Activated CD4-positive, alpha-beta T cell treated with anti-CD3 and anti-CD28 coated beads, Interleukin-2, amount 10 ng/mL, durations not matched to agents 24 days and 14 days (primary cell): ENCODE measurements at regions not wholly inside any gene's neighbourhood (a gene's known extent, or its start where the extent isn't known, plus 50 kb on each side); places are given as distances from the start of the nearest gene placed in this dataset.

Source experiments
- DNase-seq: peaks from one replicate; pipeline ENCODE4 v3.0.0; 2022
- H3K27ac Mint-ChIP-seq: one replicate; pipeline ENCODE4 v1.8.0; 2022; ENCODE audit warnings: mild to moderate bottlenecking, mixed read lengths
- H3K27me3 Mint-ChIP-seq: one replicate; pipeline ENCODE4 v1.8.0; 2022; ENCODE audit warnings: mixed read lengths
- H3K36me3 Mint-ChIP-seq: one replicate; pipeline ENCODE4 v1.8.0; 2022; ENCODE audit warnings: low read depth, mild to moderate bottlenecking, mixed read lengths
- H3K4me1 Mint-ChIP-seq: one replicate; pipeline ENCODE4 v1.8.0; 2021; ENCODE audit warnings: mixed read lengths
- H3K4me3 Mint-ChIP-seq: one replicate; pipeline ENCODE4 v1.8.0; 2022; ENCODE audit warnings: mild to moderate bottlenecking, moderate library complexity, mixed read lengths
- H3K9me3 Mint-ChIP-seq: one replicate; pipeline ENCODE4 v1.8.0; 2021; ENCODE audit warnings: mixed read lengths
- intact Hi-C: fragments of 100-400 bp; cut with micrococcal nuclease; formaldehyde crosslinking; loops from one replicate; pipeline ENCODE4 v1.15.1; 2023

DNA sequence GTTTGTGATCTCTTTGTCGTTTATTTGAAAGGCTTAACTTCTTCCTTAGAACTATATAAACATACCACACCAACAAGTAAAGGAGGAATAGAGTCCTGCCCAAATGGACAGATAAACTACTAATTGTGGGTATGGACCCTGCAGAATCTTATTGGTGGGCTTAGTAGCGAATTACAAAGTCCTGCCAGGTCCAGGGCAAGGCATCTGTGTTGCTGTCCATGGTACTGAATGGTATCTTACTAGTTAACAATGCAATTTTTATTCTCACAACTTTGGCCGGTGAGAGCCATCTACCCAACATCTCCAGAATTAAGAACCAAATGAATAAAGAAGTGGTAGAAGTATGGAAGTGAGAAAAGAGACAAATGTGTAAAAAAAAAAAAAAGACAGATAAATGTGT, 1782.4 kb upstream of the WWC1 start:
- intact Hi-C loops, result no loop called here
- H3K4me1 Mint-ChIP-seq, result no peaks in the 10 kb centered on the region
- no peak overlapping the region for H3K27ac Mint-ChIP-seq
- peaks cover 11% of the 10 kb centered on the region for H3K9me3 Mint-ChIP-seq
- no peaks in the 10 kb centered on the region for H3K27me3 Mint-ChIP-seq
- H3K36me3 Mint-ChIP-seq, result no peaks in the 10 kb centered on the region
- no peak for DNase-seq
- H3K4me3 Mint-ChIP-seq, result no peak overlapping the region

DNA sequence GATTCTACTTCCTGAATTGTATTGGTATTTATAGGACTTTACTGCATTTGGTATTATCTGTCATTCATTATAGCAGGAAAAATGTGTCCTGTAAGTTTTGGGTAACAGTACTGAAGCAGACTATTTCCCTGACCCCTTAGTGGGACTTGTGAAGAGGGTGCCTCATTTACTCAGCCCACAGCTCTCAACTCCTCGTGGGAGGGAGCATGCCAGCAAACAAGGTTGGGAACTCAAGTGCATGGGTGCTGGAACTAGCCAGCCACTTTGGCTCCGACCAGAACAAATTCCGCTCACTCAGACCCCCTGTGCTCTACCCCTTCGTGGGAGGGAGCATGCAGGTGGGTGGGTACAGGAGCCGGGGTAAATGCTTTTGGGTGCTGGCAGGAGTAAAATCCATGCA, 1773.5 kb upstream of the WWC1 start:
- H3K27me3 Mint-ChIP-seq, result no peaks in the 10 kb centered on the region
- no peaks in the 10 kb centered on the region for H3K36me3 Mint-ChIP-seq
- H3K4me3 Mint-ChIP-seq, result no peak overlapping the region
- DNase-seq, result no peak
- intact Hi-C loops, result no loop called here
- H3K4me1 Mint-ChIP-seq, result no peaks in the 10 kb centered on the region
- H3K9me3 Mint-ChIP-seq, result peaks cover 14% of the 10 kb centered on the region
- H3K27ac Mint-ChIP-seq, result no peak overlapping the region

DNA sequence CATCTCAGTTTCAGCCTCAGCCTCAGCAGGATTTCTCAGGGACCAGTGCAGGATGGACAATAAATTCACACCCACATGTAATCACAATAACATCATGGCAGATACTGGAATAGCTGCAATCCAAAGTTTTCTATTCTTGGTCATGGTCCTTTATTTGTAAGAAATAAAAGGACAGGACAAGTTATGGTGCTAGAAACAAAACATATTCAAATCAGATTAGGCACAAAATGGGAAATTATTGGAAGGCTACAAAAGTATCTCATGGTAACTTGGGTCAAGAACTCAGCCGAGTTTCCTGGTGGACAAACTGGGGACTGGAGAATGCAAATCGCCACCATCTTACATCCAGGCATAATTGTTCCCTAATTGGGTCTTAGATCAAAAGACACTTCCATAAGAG, 1768.2 kb upstream of the WWC1 start:
- H3K27ac Mint-ChIP-seq, result no peak overlapping the region
- no peaks in the 10 kb centered on the region for H3K27me3 Mint-ChIP-seq
- H3K9me3 Mint-ChIP-seq, result peaks cover 5% of the 10 kb centered on the region
- no peak overlapping the region for H3K4me3 Mint-ChIP-seq
- intact Hi-C loops, result no loop called here
- no peaks in the 10 kb centered on the region for H3K4me1 Mint-ChIP-seq
- no peak for DNase-seq
- H3K36me3 Mint-ChIP-seq, result no peaks in the 10 kb centered on the region

DNA sequence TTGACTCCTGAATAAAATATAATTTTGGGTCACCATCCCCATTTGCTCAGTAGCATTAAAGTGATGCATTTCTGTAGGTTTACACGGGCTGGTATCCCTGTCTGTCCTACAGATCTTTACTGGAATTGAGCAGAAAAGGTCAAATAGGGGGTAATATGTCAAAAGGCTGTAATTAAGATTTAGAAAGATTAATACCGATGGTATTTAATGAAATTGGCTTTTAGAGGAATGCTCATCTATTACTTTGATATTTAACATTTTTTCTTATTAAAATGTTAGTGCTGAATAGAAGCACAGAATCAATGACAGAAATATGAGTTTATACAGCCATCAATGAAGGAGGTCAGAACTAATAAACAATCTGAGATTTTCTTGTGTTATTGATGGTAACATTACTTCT, 1762.2 kb upstream of the WWC1 start:
- no peaks in the 10 kb centered on the region for H3K9me3 Mint-ChIP-seq
- no peak overlapping the region for H3K27ac Mint-ChIP-seq
- H3K27me3 Mint-ChIP-seq, result no peaks in the 10 kb centered on the region
- no peaks in the 10 kb centered on the region for H3K4me1 Mint-ChIP-seq
- no peak overlapping the region for H3K4me3 Mint-ChIP-seq
- intact Hi-C loops, result no loop called here
- DNase-seq, result no peak
- no peaks in the 10 kb centered on the region for H3K36me3 Mint-ChIP-seq

DNA sequence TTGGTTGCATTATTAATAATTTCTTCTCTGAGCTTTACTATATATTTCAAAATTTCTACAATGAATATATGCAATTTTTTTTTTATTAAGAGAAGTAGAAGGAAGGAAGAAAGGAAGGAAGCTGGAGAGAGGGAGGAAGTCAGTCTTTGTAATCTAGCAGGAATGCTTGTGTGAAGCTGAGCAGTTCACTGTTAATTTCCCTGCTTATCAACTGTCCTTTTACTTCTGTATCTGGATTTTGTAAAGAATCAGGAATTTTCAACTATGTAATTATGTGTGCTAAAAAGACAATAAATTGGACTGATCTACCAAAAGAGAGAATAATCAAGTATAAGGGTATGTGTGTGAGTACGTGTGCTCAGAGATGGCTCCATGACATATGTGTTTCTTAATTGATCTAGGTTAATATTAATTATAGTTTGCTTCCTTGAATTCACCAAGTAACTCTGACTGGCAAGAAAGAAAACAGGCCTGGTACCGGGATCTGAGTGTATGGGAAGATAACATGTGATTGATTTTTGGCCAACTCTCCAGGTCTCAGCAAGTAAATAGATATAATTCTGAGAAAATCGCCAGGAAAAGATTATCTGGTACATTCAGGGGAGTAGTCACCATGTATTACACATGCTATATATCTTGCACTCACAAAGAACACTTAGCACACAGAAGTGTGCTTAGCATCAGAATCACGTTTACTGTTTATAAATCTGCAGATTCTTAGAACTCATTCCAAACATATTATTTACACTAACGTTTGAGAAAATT, 1758.8 kb upstream of the WWC1 start:
- Mint-ChIP-seq H3K9me3 (no peaks in the 10 kb centered on the region), H3K4me3 (no peak overlapping the region), H3K4me1 (no peaks in the 10 kb centered on the region), H3K36me3 (no peaks in the 10 kb centered on the region), H3K27me3 (no peaks in the 10 kb centered on the region), H3K27ac (no peak overlapping the region)
- DNase-seq, result no peak
- intact Hi-C loops, result no loop called here

DNA sequence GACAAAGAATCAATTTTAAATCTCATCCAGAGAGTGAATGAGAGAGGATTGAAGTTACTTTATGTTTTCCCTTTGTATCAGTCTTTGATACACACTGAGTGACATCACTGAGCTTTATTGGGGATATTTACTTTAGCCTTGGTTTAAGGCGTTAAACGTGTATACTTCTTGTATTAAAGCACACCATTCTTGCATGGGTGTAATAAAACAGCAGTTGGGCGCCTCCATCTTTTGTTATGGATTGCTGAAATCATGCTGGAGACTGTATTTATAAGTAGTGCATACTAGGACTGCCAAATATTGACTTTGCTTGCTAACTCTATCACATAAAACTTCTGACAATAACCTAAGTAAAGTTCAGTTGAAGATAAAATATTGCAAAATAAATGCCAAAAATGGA, 1755.8 kb upstream of the WWC1 start:
- no peak overlapping the region for H3K4me3 Mint-ChIP-seq
- no peaks in the 10 kb centered on the region for H3K4me1 Mint-ChIP-seq
- intact Hi-C loops, result no loop called here
- H3K27me3 Mint-ChIP-seq, result no peaks in the 10 kb centered on the region
- no peaks in the 10 kb centered on the region for H3K36me3 Mint-ChIP-seq
- no peak for DNase-seq
- H3K27ac Mint-ChIP-seq, result no peak overlapping the region
- H3K9me3 Mint-ChIP-seq, result no peaks in the 10 kb centered on the region

DNA sequence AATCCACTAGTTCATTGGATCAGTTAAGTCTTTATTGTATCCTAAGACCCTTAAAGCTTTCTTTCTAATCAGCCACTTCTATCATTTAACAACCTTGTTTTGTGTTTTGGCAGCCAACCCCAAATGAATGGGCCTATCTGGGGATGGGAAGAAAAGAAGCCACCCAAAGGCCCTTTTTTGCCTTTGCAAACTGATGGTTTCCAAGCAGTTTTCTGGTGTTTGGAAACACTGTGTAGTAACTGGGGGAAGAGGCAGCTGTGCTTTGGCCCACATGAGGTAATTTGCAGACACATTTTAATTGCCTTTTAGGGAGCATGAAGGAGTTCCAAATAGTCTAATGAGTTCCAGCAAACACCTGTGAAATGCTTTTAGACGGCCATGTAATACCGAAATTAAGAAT, 1751.3 kb upstream of the WWC1 start:
- H3K4me1 Mint-ChIP-seq, result no peaks in the 10 kb centered on the region
- no peak overlapping the region for H3K27ac Mint-ChIP-seq
- H3K4me3 Mint-ChIP-seq, result no peak overlapping the region
- no peak for DNase-seq
- intact Hi-C loops, result no loop called here
- H3K27me3 Mint-ChIP-seq, result no peaks in the 10 kb centered on the region
- H3K36me3 Mint-ChIP-seq, result no peaks in the 10 kb centered on the region
- no peaks in the 10 kb centered on the region for H3K9me3 Mint-ChIP-seq

DNA sequence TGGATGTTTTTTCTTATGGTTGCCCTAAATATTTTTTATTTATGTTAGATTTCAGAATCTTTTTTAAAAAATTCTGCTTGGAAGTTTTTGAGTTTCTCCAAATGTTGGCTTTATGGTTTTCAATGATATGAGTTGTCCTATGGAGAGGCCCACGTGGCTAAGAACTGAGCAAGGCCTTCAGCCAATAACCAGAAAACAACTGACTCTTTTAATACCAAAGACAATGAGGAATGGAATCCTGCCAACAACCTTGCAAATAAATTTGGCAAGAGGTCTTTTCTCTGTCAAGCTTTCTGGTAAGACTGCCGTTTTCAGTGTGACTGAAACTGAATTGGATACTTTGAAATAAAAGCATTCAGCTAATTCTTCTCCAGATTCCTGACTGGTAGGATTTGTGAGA, 1740.1 kb upstream of the WWC1 start:
- Mint-ChIP-seq H3K36me3 (no peaks in the 10 kb centered on the region), H3K27ac (no peak overlapping the region), H3K27me3 (no peaks in the 10 kb centered on the region), H3K4me3 (no peak overlapping the region), H3K9me3 (peaks cover 2% of the 10 kb centered on the region), H3K4me1 (no peaks in the 10 kb centered on the region)
- DNase-seq, result no peak
- intact Hi-C loops, result no loop called here

DNA sequence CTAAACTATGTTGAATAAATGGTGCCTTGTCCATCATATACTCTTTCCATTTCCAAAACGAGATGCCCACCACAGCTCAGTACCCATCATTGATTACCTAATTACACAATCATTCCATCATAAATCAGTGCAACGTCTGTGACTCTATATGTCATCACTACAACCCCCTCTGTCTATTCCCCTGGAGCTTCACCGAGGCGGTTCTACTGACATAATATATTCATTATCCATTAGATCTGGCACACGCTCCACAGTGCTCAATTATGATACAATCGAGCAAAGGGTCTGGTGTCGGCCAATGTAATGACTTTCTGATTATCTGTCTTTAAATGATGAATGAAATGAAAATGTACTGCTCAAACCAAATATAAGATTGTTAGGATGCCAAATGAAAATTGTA, 1737.7 kb upstream of the WWC1 start:
- H3K4me1 Mint-ChIP-seq, result no peaks in the 10 kb centered on the region
- H3K9me3 Mint-ChIP-seq, result peaks cover 2% of the 10 kb centered on the region
- H3K27me3 Mint-ChIP-seq, result no peaks in the 10 kb centered on the region
- DNase-seq, result no peak
- no peaks in the 10 kb centered on the region for H3K36me3 Mint-ChIP-seq
- intact Hi-C loops, result no loop called here
- no peak overlapping the region for H3K27ac Mint-ChIP-seq
- H3K4me3 Mint-ChIP-seq, result no peak overlapping the region

DNA sequence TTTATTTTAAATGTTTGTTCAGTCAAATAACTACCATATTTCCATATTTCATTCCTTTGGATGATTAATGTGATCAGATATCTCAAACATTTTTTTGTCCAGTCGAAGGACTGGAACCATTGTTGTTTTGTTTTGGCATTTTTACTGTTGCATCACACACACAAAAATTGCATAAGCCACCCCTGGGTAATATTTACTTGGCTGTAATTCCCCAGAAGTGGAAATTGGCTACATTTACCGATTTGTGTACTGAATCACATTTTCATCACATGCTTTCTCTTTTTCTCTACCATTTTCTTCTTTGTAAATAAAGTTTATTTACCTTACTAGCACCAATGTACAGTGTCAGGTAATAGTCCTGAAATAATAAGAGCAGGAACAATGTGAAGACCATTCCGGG, 1729.7 kb upstream of the WWC1 start:
- intact Hi-C loops, result no loop called here
- Mint-ChIP-seq H3K9me3 (no peaks in the 10 kb centered on the region), H3K4me1 (no peaks in the 10 kb centered on the region), H3K27me3 (no peaks in the 10 kb centered on the region), H3K4me3 (no peak overlapping the region), H3K36me3 (no peaks in the 10 kb centered on the region), H3K27ac (no peak overlapping the region)
- DNase-seq, result no peak

DNA sequence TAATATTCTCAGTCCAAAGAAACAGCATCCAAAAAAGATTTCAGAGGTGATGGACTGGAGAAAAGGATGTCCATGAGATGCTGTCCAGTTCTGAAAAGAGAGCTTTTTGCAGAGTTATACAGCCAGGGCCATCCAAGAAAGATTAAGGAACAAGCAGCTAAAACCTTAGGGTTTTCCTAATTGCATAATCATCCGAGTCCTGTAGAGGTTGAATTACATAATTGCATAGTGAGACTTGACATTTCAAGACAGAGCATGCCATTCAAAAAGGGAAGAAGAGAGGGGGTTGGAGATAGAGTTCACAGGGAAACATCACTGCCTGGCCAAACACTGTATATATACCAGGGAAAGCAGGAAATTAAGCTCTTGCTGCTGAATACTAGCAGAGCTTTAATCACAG, 1729.2 kb upstream of the WWC1 start:
- no peaks in the 10 kb centered on the region for H3K9me3 Mint-ChIP-seq
- H3K27me3 Mint-ChIP-seq, result no peaks in the 10 kb centered on the region
- intact Hi-C loops, result no loop called here
- no peak overlapping the region for H3K27ac Mint-ChIP-seq
- no peaks in the 10 kb centered on the region for H3K36me3 Mint-ChIP-seq
- H3K4me1 Mint-ChIP-seq, result no peaks in the 10 kb centered on the region
- DNase-seq, result no peak
- no peak overlapping the region for H3K4me3 Mint-ChIP-seq

DNA sequence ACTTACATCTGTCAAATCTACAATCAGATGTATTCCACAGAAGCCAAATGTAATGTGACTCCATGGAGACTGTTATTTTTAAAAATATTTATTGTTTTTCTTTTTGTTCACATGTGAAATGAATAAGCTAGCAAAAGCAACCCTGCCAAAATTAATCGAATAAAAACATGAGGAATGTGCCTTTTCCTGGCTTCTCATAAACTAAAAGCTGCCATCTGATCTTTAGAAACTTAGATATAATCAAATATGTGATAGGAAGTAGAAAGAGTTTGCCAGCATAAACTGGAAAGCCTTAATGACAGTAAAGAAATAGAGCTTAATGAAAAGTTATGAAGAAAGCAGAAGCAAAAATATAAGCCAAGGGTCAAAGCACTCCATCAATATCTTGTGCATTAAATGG, 1724.7 kb upstream of the WWC1 start:
- no peak for DNase-seq
- peaks cover 11% of the 10 kb centered on the region for H3K9me3 Mint-ChIP-seq
- H3K36me3 Mint-ChIP-seq, result no peaks in the 10 kb centered on the region
- intact Hi-C loops, result no loop called here
- H3K4me3 Mint-ChIP-seq, result no peak overlapping the region
- no peaks in the 10 kb centered on the region for H3K27me3 Mint-ChIP-seq
- H3K27ac Mint-ChIP-seq, result no peak overlapping the region
- H3K4me1 Mint-ChIP-seq, result no peaks in the 10 kb centered on the region

DNA sequence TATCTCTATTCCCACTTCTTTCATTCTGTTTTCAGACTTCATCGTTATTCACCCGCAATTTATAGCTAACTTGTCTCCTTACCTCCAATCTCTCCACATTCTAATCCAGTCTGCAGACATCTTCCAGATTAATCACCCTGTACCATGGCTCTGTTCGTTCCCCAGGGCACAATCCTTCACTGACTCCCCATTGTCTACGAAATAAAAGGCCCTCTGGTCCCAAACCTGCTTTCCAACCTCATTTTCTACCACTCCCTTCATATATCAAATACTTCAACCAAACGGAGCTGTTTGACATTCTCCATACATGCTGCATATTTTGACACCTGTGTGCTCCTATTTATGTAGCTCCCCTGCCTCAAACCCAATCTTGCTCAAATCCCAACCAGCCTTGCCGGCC, 1720.6 kb upstream of the WWC1 start:
- no peaks in the 10 kb centered on the region for H3K4me1 Mint-ChIP-seq
- H3K9me3 Mint-ChIP-seq, result peaks cover 11% of the 10 kb centered on the region
- H3K27ac Mint-ChIP-seq, result no peak overlapping the region
- DNase-seq, result no peak
- no peak overlapping the region for H3K4me3 Mint-ChIP-seq
- no peaks in the 10 kb centered on the region for H3K27me3 Mint-ChIP-seq
- intact Hi-C loops, result no loop called here
- no peaks in the 10 kb centered on the region for H3K36me3 Mint-ChIP-seq

DNA sequence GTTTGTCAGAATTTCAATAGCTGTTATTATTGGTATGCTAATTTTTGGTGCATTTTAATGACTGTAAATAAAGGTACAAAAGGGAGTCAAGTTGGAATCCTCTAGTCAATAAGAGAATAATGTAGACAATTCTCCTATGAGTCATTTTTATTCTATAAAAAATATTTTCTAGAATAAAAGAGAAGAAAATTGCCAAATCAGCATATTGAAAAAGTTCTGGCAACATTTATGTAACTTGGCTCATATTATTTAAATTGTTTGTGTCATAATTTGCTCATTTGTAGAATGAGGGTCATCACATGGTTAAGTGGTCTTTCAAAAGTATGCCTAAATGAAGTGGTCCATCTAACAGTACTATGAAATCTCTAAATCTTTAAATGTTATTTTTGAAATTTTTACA, 1719.8 kb upstream of the WWC1 start:
- Mint-ChIP-seq H3K4me1 (no peaks in the 10 kb centered on the region), H3K9me3 (peaks cover 11% of the 10 kb centered on the region), H3K36me3 (no peaks in the 10 kb centered on the region), H3K27me3 (no peaks in the 10 kb centered on the region), H3K4me3 (no peak overlapping the region), H3K27ac (no peak overlapping the region)
- intact Hi-C loops, result no loop called here
- no peak for DNase-seq

DNA sequence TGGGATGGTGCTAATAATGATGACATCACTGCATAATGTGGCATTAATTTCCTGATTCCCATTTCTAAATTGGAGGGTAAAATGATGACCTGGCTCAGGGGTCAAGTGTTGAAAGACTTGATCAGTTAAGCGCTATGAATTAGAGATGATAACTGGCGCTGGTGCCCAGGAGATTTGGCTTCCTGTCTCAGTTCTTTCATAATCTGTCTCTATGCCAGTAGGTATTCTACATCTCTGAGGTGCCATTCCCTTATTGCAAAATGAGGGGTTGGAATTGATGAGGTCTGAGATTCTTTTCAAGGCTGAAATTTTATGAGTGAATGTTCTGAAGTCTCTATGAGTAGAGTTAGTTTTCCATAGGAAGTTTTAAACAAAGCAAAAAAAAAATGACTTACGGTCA, 1715.1 kb upstream of the WWC1 start:
- intact Hi-C loops, result no loop called here
- DNase-seq, result no peak
- Mint-ChIP-seq H3K9me3 (no peaks in the 10 kb centered on the region), H3K4me3 (no peak overlapping the region), H3K4me1 (no peaks in the 10 kb centered on the region), H3K27ac (no peak overlapping the region), H3K27me3 (no peaks in the 10 kb centered on the region), H3K36me3 (no peaks in the 10 kb centered on the region)
